Psoas muscle (tissue), 7 donors: ENCODE measurements at regions not wholly inside any gene's neighbourhood (a gene's known extent, or its start where the extent isn't known, plus 50 kb on each side); places are given as distances from the start of the nearest gene placed in this dataset.

ENCODE experiments used
- ATAC-seq, 4 donors: fragments of 200-7000 bp; cut with Tn5 transposase; one replicate each; pipeline ENCODE4 v1.9.1; 2020; ENCODE audit warnings: moderate library complexity in 3 of 4, mild to moderate bottlenecking in 2 of 4
- DNase-seq, 2 donors: peaks; one replicate each; pipeline ENCODE4 v3.0.0-alpha.2; 2020
- H3K27ac ChIP-seq: fragments of 200-600 bp; one replicate; pipeline ENCODE4 v1.8.0; 2022
- H3K27me3 ChIP-seq, 3 donors: fragments of 200-600 bp in 1 of 3; one replicate each; pipeline versions ENCODE4 v1.6.1 to v1.8.0; 2013 to 2022; ENCODE audit warnings: low read length in 2 of 3, mild to moderate bottlenecking in 2 of 3, moderate library complexity in 1 of 3; ENCODE audit not compliant: insufficient read depth in 3 of 3
- H3K36me3 ChIP-seq, 2 donors: fragments of 200-600 bp in 1 of 2; one replicate each; pipeline versions ENCODE4 v1.6.1 to v1.8.0; 2013 to 2022; ENCODE audit warnings: low read depth in 1 of 2, mild to moderate bottlenecking in 1 of 2, moderate library complexity in 1 of 2; ENCODE audit not compliant: insufficient read depth in 1 of 2
- H3K4me1 ChIP-seq: fragments of 200-600 bp; one replicate; pipeline ENCODE4 v1.8.0; 2022
- H3K4me3 ChIP-seq: fragments of 200-600 bp; one replicate; pipeline ENCODE4 v1.8.0; 2022; ENCODE audit warnings: mild to moderate bottlenecking
- H3K9me3 ChIP-seq: fragments of 200-600 bp; one replicate; pipeline ENCODE4 v1.8.0; 2022
- CTCF ChIP-seq: fragments of 200-600 bp; IDR thresholded peaks from one replicate; pipeline ENCODE4 v1.8.0; 2022; ENCODE audit warnings: antibody characterized with exemption
- WGBS, 3 donors: extraction: QIAGEN DNeasy Blood & Tissue Kit; methylation state at CpG; one replicate each; pipeline versions ENCODE4 v1.1.6 to v1.1.7; 2013; 5-methylcytosine and 5-hydroxymethylcytosine counted together
- intact Hi-C, 2 donors: fragments of 100-400 bp; cut with DNase I; formaldehyde crosslinking; loops; one replicate each; pipeline versions ENCODE4 v1.11.0 to v1.14.2; 2022
- donor health status: healthy with polysubstance abuse.
- donor health status: DM: no; HTN: no; CAD: no; lungs with moderate emphysema.
- donor health status: Bipolar disorder and iron deficiency.
- donor health status: healthy.
- donor health status: DM: yes; HTN: yes; CAD: no.
- donor health status: DM: no; HTN: no; CAD: no.
- donor health status: DM: yes; HTN: yes; CAD: no.

- intact Hi-C loops = no loop called here
- Histone ChIP-seq H3K4me3 (no peak overlapping the region), H3K36me3 (no peaks in the 10 kb centered on the region), H3K4me1 (no peaks in the 10 kb centered on the region), H3K27ac (no peak overlapping the region), H3K27me3 (no peaks in the 10 kb centered on the region), H3K9me3 (no peaks in the 10 kb centered on the region)
- DNase-seq = no peak
- 58 to 71% (median 63%) methylated on average over 4 of the region's 4 CpGs for whole genome bisulfite sequencing, 3 donors
- no peak for TF ChIP-seq CTCF
- no peak for ATAC-seq
Observed at GRCh38 chr13:105087945-105088344, 1447.5 kb downstream of the EFNB2 start.

- intact Hi-C loops = no loop called here
- ATAC-seq = no peak
- 75 to 77% (median 77%) methylated on average over 5 of the region's 5 CpGs for WGBS, 3 donors
Observed at GRCh38 chr13:105084931-105085330, 1450.5 kb downstream of the EFNB2 start.

GRCh38 chr13:105083992-105084391, 1451.5 kb downstream of the EFNB2 start:
- Histone ChIP-seq H3K4me1 (no peaks in the 10 kb centered on the region), H3K27me3 (no peaks in the 10 kb centered on the region), H3K4me3 (no peak overlapping the region), H3K27ac (no peak overlapping the region), H3K36me3 (no peaks in the 10 kb centered on the region), H3K9me3 (no peaks in the 10 kb centered on the region)
- ATAC-seq (no peak), DNase-seq (no peak)
- intact Hi-C loops = no loop called here
- 47 to 56% (median 55%) methylated on average over 3 of the region's 3 CpGs for WGBS, 3 donors
- TF ChIP-seq CTCF = no peak

More at GRCh38 chr13:105084931-105085330, 1450.5 kb downstream of the EFNB2 start:
- Histone ChIP-seq H3K4me1 (no peaks in the 10 kb centered on the region), H3K27ac (no peak overlapping the region), H3K9me3 (no peaks in the 10 kb centered on the region), H3K4me3 (no peak overlapping the region), H3K36me3 (no peaks in the 10 kb centered on the region), H3K27me3 (no peaks in the 10 kb centered on the region)
- no peak for TF ChIP-seq CTCF
- DNase-seq = no peak

GRCh38 chr13:105074755-105075154, 1460.7 kb downstream of the EFNB2 start:
- H3K27ac ChIP-seq = no peak overlapping the region
- no peaks in the 10 kb centered on the region for H3K36me3 ChIP-seq
- no peak for TF ChIP-seq CTCF
- ATAC-seq (no peak), DNase-seq (no peak)
- H3K27me3 ChIP-seq = no peaks in the 10 kb centered on the region
- WGBS, 3 donors = 82 to 86% (median 83%) methylated on average over 2 of the region's 2 CpGs
- H3K9me3 ChIP-seq = no peaks in the 10 kb centered on the region
- no peak overlapping the region for H3K4me3 ChIP-seq
- intact Hi-C loops = no loop called here
- no peaks in the 10 kb centered on the region for H3K4me1 ChIP-seq

GRCh38 chr13:105073041-105073440, 1462.4 kb downstream of the EFNB2 start:
- 95 to 97% (median 96%) methylated on average over 13 of the region's 13 CpGs for WGBS, 3 donors

More at GRCh38 chr13:105073041-105073440, 1462.4 kb downstream of the EFNB2 start:
- TF ChIP-seq CTCF = no peak
- intact Hi-C loops = no loop called here
- Histone ChIP-seq H3K27me3 (no peaks in the 10 kb centered on the region), H3K27ac (no peak overlapping the region), H3K9me3 (no peaks in the 10 kb centered on the region), H3K36me3 (no peaks in the 10 kb centered on the region), H3K4me3 (no peak overlapping the region), H3K4me1 (no peaks in the 10 kb centered on the region)
- ATAC-seq (no peak), DNase-seq (no peak)
